ENCODE measurements at regions not wholly inside any gene's neighbourhood (a gene's known extent, or its start where the extent isn't known, plus 50 kb on each side); places are given as distances from the start of the nearest gene placed in this dataset.

- TF ChIP-seq RAD21 (IDR thresholded peaks at IDR 0.05): no peak
- TF ChIP-seq, protein P1, sequence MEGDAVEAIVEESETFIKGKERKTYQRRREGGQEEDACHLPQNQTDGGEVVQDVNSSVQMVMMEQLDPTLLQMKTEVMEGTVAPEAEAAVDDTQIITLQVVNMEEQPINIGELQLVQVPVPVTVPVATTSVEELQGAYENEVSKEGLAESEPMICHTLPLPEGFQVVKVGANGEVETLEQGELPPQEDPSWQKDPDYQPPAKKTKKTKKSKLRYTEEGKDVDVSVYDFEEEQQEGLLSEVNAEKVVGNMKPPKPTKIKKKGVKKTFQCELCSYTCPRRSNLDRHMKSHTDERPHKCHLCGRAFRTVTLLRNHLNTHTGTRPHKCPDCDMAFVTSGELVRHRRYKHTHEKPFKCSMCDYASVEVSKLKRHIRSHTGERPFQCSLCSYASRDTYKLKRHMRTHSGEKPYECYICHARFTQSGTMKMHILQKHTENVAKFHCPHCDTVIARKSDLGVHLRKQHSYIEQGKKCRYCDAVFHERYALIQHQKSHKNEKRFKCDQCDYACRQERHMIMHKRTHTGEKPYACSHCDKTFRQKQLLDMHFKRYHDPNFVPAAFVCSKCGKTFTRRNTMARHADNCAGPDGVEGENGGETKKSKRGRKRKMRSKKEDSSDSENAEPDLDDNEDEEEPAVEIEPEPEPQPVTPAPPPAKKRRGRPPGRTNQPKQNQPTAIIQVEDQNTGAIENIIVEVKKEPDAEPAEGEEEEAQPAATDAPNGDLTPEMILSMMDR (IDR thresholded peaks at IDR 0.05; ENCODE audit: low read depth, low read length, missing input control): no peak
Observed at GRCh38 chr10:9016930-9017329, 962.4 kb downstream of the GATA3 start.
